ENCODE measurements at regions not wholly inside any gene's neighbourhood (a gene's known extent, or its start where the extent isn't known, plus 50 kb on each side); places are given as distances from the start of the nearest gene placed in this dataset.

- TF ChIP-seq MEF2A (IDR thresholded peaks at IDR 0.05; ENCODE audit: borderline replicate concordance, low read depth): no peak
- no peak for TF ChIP-seq GABPA (IDR thresholded peaks at IDR 0.05; ENCODE audit: low read depth)
- no peak for TF ChIP-seq TCF12 (IDR thresholded peaks at IDR 0.05)
- TF ChIP-seq RAD21 (IDR thresholded peaks at IDR 0.05; ENCODE audit: low read length): no peak
- TF ChIP-seq TEAD4 (IDR thresholded peaks at IDR 0.05; ENCODE audit: borderline replicate concordance, insufficient read depth): no peak
Observed at GRCh38 chr10:22767859-22768258, 53.5 kb upstream of the PIP4K2A start (continued).

- H3K9me2 ChIP-seq: no peaks in the 10 kb centered on the region
- no peaks in the 10 kb centered on the region for H3F3A ChIP-seq (replicated peaks; ENCODE audit: insufficient read depth)
- no peak overlapping the region for H2AFZ ChIP-seq (ENCODE audit: low read depth)
- H3K27ac ChIP-seq (ENCODE audit: low read depth in 2 of 2, low read length in 1 of 2): no peak overlapping the region
- TF ChIP-seq YY1 (IDR thresholded peaks at IDR 0.05; ENCODE audit: low read depth) (no peak), USF1 (IDR thresholded peaks at IDR 0.05; ENCODE audit: borderline replicate concordance, low read depth) (no peak), POLR2AphosphoS5 (IDR thresholded peaks at IDR 0.05; ENCODE audit: low read depth, low read length) (no peak), SMC3 (IDR thresholded peaks at IDR 0.05; ENCODE audit: low read depth, low read length) (no peak), GATA2 (CRISPR knock-in tag; IDR thresholded peaks at IDR 0.05) (no peak), ZBTB33 (IDR thresholded peaks at IDR 0.05; ENCODE audit: borderline replicate concordance, low read depth) (no peak), SIN3A (IDR thresholded peaks at IDR 0.05; ENCODE audit: borderline replicate concordance, low read depth, low read length) (no peak), JUND (IDR thresholded peaks at IDR 0.05) (no peak), RCOR1 (IDR thresholded peaks at IDR 0.05; ENCODE audit: low read length) (no peak), CHD2 (IDR thresholded peaks at IDR 0.05; ENCODE audit: low read length, partially characterized antibody) (no peak), IRF3 (IDR thresholded peaks at IDR 0.05; ENCODE audit: low read depth, low read length) (no peak), CTCF (IDR thresholded peaks at IDR 0.05) (no peak), FOXM1 (IDR thresholded peaks at IDR 0.05; ENCODE audit: low read depth) (no peak), FOXJ3 (CRISPR knock-in tag; IDR thresholded peaks at IDR 0.05) (no peak), TCF12 (IDR thresholded peaks at IDR 0.05) (no peak), RXRA (IDR thresholded peaks at IDR 0.05; ENCODE audit: borderline replicate concordance, low read depth) (no peak), MEF2A (IDR thresholded peaks at IDR 0.05; ENCODE audit: borderline replicate concordance, low read depth) (no peak), FOSL2 (IDR thresholded peaks at IDR 0.05; ENCODE audit: borderline replicate concordance, low read depth) (no peak), RAD21 (IDR thresholded peaks at IDR 0.05; ENCODE audit: low read length) (no peak)
- no peak overlapping the region for H3K4me2 ChIP-seq
- H3K4me1 ChIP-seq (ENCODE audit: control insufficient read depth in 1 of 2, insufficient read depth in 2 of 2, low read depth in 1 of 2, low read length in 1 of 2): no peaks in the 10 kb centered on the region
- no peaks in the 10 kb centered on the region for H3K36me3 ChIP-seq (replicated peaks in 1 of 2; ENCODE audit: control insufficient read depth in 1 of 2, insufficient read depth in 2 of 2, low read length in 1 of 2)
- H3K79me2 ChIP-seq (ENCODE audit: insufficient read depth): no peaks in the 10 kb centered on the region
- ChIA-PET POLR2A (no interaction called here), CTCF (interaction anchor here (0.8 kb wide), 1 partner anchor 182 kb away, joined by 3 read pairs; no protein-coding TSS in a partner anchor)
- H3K9me3 ChIP-seq: no peaks in the 10 kb centered on the region
- WGBS (ENCODE audit: low lambda C conversion rate): 74% methylated on average over 3 of the region's 3 CpGs
- no peak for DNase-seq
- H4K20me1 ChIP-seq (ENCODE audit: insufficient read depth): no peaks in the 10 kb centered on the region
- H3K27me3 ChIP-seq (ENCODE audit: insufficient read depth): no peaks in the 10 kb centered on the region
- H3K4me3 ChIP-seq (ENCODE audit: low read depth in 2 of 2, low read length in 1 of 2): no peak overlapping the region
- no peak overlapping the region for H3K9ac ChIP-seq
Observed at GRCh38 chr10:22766693-22767092, 52.3 kb upstream of the PIP4K2A start.

Data from SK-N-SH (cell line).